A549 (cell line): ENCODE measurements at regions not wholly inside any gene's neighbourhood (a gene's known extent, or its start where the extent isn't known, plus 50 kb on each side); places are given as distances from the start of the nearest gene placed in this dataset.
A peak's percentile ranks its signal among the peaks of the same experiment; 100 is the strongest.

Experiments
- ATAC-seq, 2 experiments: fragments of 200-7000 bp in 1 of 2; fragments of >200 bp in 1 of 2; cut with Nextera tagmentation in 1 of 2; cut with Tn5 transposase in 1 of 2; 3 replicates each; pipeline versions ENCODE4 v1.8.0 to v1.9.1; 2018 to 2020; ENCODE audit warnings: mild to moderate bottlenecking in 1 of 2, moderate library complexity in 1 of 2
- CTCF ChIA-PET: fragments of 300-600 bp; sonication (Branson Sonifier 250); formaldehyde crosslinking; extraction: SDS; loops from one replicate; lab custom pipeline; 2021; ENCODE audit warnings: antibody characterized with exemption, inconsistent platforms; lab: Yijun Ruan, JAX
- POLR2A ChIA-PET: fragments of 350-600 bp; formaldehyde crosslinking; extraction: SDS; loops from one replicate; lab custom pipeline; 2021; ENCODE audit warnings: antibody characterized with exemption, inconsistent platforms; lab: Yijun Ruan, JAX
- DNase-seq, 2 experiments: peaks; one replicate each; pipeline versions ENCODE4 v3.0.0 to v3.0.0-alpha.2; 2011 to 2016; ENCODE audit warnings: low read depth in 1 of 2, low spot score in 1 of 2
- FAIRE-seq: peaks from 2 replicates; lab custom pipeline; 2011; peaks lifted over from hg19 to GRCh38; lab: Jason Lieb, UNC
- H3K27ac ChIP-seq, 2 experiments: fragments of >200 bp; sonication (Bioruptor Twin); formaldehyde crosslinking; 3 replicates each; pipeline ENCODE4 v1.5.1; 2016 to 2017
- H3K4me1 ChIP-seq: fragments of >200 bp; sonication (Bioruptor Twin); formaldehyde crosslinking; 3 replicates; pipeline ENCODE4 v1.6.1; 2016
- H3K4me2 ChIP-seq: fragments of >200 bp; sonication (Bioruptor Twin); formaldehyde crosslinking; 3 replicates; pipeline ENCODE4 v1.6.1; 2016
- H3K4me3 ChIP-seq: fragments of >200 bp; sonication (Bioruptor Twin); formaldehyde crosslinking; 3 replicates; pipeline ENCODE4 v1.5.1; 2016
- H3K9me3 ChIP-seq: fragments of >200 bp; sonication (Bioruptor Twin); formaldehyde crosslinking; 3 replicates; pipeline ENCODE4 v1.6.1; 2016
- ATOH8 ChIP-seq: fragments of 250-450 bp; sonication (Bioruptor Pico); IDR thresholded peaks from 2 replicates; pipeline ENCODE4 v1.5.0; 2020; ENCODE audit warnings: low read depth, mild to moderate bottlenecking, moderate library complexity
- BCL3 ChIP-seq: fragments of >200 bp; sonication (Bioruptor Twin); formaldehyde crosslinking; IDR thresholded peaks from 3 replicates; pipeline ENCODE4 v1.6.1; 2016
- BHLHE40 ChIP-seq: IDR thresholded peaks from 2 replicates; pipeline ENCODE4 v1.6.1; 2012; ENCODE audit warnings: low read depth, low read length, inconsistent platforms
- CHD2 ChIP-seq: fragments of 150-350 bp; IDR thresholded peaks from 2 replicates; pipeline ENCODE4 v1.6.1; 2014; ENCODE audit warnings: low read length; ENCODE audit not compliant: partially characterized antibody
- CHD4 ChIP-seq: fragments of 200-600 bp; sonication (generic); IDR thresholded peaks from 2 replicates; pipeline ENCODE4 v1.6.1; 2016; ENCODE audit warnings: antibody characterized with exemption, mild to moderate bottlenecking, borderline replicate concordance
- ELK1 ChIP-seq: fragments of 150-350 bp; IDR thresholded peaks from 2 replicates; pipeline ENCODE4 v1.6.1; 2014; ENCODE audit warnings: low read depth, mild to moderate bottlenecking, low read length
- EP300 ChIP-seq, 2 experiments: fragments of >200 bp; sonication (Bioruptor Twin); formaldehyde crosslinking; IDR thresholded peaks; 2 replicates in 1 of 2; 3 replicates in 1 of 2; pipeline ENCODE4 v1.6.1; 2016 to 2017
- ESRRA ChIP-seq: fragments of 150-350 bp; IDR thresholded peaks from 2 replicates; pipeline ENCODE4 v1.6.1; 2014; ENCODE audit warnings: mild to moderate bottlenecking, low read length, borderline replicate concordance
- FOXS1 ChIP-seq: fragments of 250-450 bp; sonication (Bioruptor Pico); IDR thresholded peaks from 2 replicates; pipeline ENCODE4 v1.5.0; 2020; ENCODE audit warnings: mild to moderate bottlenecking, moderate library complexity
- HEYL ChIP-seq: fragments of 250-450 bp; sonication (Bioruptor Pico); IDR thresholded peaks from 2 replicates; pipeline ENCODE4 v1.8.0; 2021; ENCODE audit warnings: mild to moderate bottlenecking, moderate library complexity
- HMGXB4 ChIP-seq: fragments of 250-450 bp; sonication (Bioruptor Pico); IDR thresholded peaks from 2 replicates; pipeline ENCODE4 v1.5.0; 2021; ENCODE audit warnings: mild to moderate bottlenecking, moderate library complexity, borderline replicate concordance
- HOXA7 ChIP-seq: fragments of 250-450 bp; sonication (Bioruptor Pico); IDR thresholded peaks from 2 replicates; pipeline ENCODE4 v1.5.0; 2020; ENCODE audit warnings: mild to moderate bottlenecking, moderate library complexity
- HOXB5 ChIP-seq: fragments of 250-450 bp; sonication (Bioruptor Pico); IDR thresholded peaks from 2 replicates; pipeline ENCODE4 v1.5.0; 2020; ENCODE audit warnings: mild to moderate bottlenecking, moderate library complexity
- KDM1A ChIP-seq: fragments of 200-600 bp; sonication (generic); IDR thresholded peaks from 2 replicates; pipeline ENCODE4 v1.6.1; 2016; ENCODE audit warnings: low read depth, mild to moderate bottlenecking
- MAX ChIP-seq: IDR thresholded peaks from 2 replicates; pipeline ENCODE4 v1.6.1; 2012
- NFE2L2 ChIP-seq: fragments of 150-350 bp; conservative IDR thresholded peaks from 2 replicates; pipeline ENCODE4 v1.6.1; 2014; ENCODE audit warnings: low read length
- NPAS2 ChIP-seq: fragments of 250-450 bp; sonication (Bioruptor Pico); IDR thresholded peaks from 2 replicates; pipeline ENCODE4 v1.8.0; 2022; ENCODE audit warnings: mild to moderate bottlenecking, moderate library complexity, borderline replicate concordance
- PBX3 ChIP-seq: IDR thresholded peaks from 2 replicates; pipeline ENCODE4 v1.6.1; 2012
- RCOR1 ChIP-seq: fragments of 150-350 bp; IDR thresholded peaks from 2 replicates; pipeline ENCODE4 v1.6.1; 2014; ENCODE audit warnings: antibody characterized with exemption, low read length, low read depth
- REST ChIP-seq: fragments of 200-600 bp; sonication (generic); IDR thresholded peaks from 2 replicates; pipeline ENCODE4 v1.6.1; 2016; ENCODE audit warnings: antibody characterized with exemption, mild to moderate bottlenecking, moderate library complexity
- SMC3 ChIP-seq: fragments of >200 bp; sonication (Bioruptor Twin); formaldehyde crosslinking; IDR thresholded peaks from 3 replicates; pipeline ENCODE4 v1.6.1; 2018; ENCODE audit warnings: inconsistent platforms
- TP53 ChIP-seq: fragments of 250-450 bp; sonication (Bioruptor Pico); IDR thresholded peaks from 2 replicates; pipeline ENCODE4 v1.5.0; 2021; ENCODE audit warnings: mild to moderate bottlenecking, moderate library complexity
- USF2 ChIP-seq: fragments of 450-650 bp; IDR thresholded peaks from 2 replicates; pipeline ENCODE4 v1.6.1; 2014; ENCODE audit warnings: antibody characterized with exemption
- ZC3H11A ChIP-seq: fragments of 450-650 bp; IDR thresholded peaks from 2 replicates; pipeline ENCODE4 v1.6.1; 2014; ENCODE audit warnings: antibody characterized with exemption, mild to moderate bottlenecking
- ZFP36 ChIP-seq: fragments of 450-650 bp; IDR thresholded peaks from 2 replicates; pipeline ENCODE4 v1.6.1; 2014; ENCODE audit warnings: borderline replicate concordance; ENCODE audit not compliant: partially characterized antibody
- ZSCAN20 ChIP-seq: fragments of 250-450 bp; sonication (Bioruptor Pico); IDR thresholded peaks from 2 replicates; pipeline ENCODE4 v1.8.0; 2022; ENCODE audit warnings: mild to moderate bottlenecking, moderate library complexity
- WGBS: methylation state at CpG from one replicate; pipeline ENCODE4 v1.1.6; 2017; ENCODE audit errors: missing lambda C conversion rate; 5-methylcytosine and 5-hydroxymethylcytosine counted together

GRCh38 chr5:143564417-143564816 lies 160.9 kb upstream of the NR3C1 start:
- Histone ChIP-seq H3K27ac (no peak overlapping the region), H3K9me3 (no peaks in the 10 kb centered on the region), H3K4me3 (no peak overlapping the region), H3K4me1 (peaks cover 32% of the 10 kb centered on the region), H3K4me2 (no peak overlapping the region)
- DNase-seq (no peak), FAIRE-seq (no peak), ATAC-seq (no peak)
- ChIA-PET CTCF (no interaction called here), POLR2A (no interaction called here)
- TF ChIP-seq ZC3H11A (no peak), ZFP36 (no peak), HOXB5 (CRISPR knock-in tag) (no peak), TP53 (CRISPR knock-in tag) (no peak), FOXS1 (CRISPR knock-in tag) (no peak), ZSCAN20 (CRISPR knock-in tag) (no peak), MAX (no peak), KDM1A (no peak), HMGXB4 (CRISPR knock-in tag) (no peak), EP300 (IDR thresholded peaks at IDR 0.05) (no peak), ESRRA (no peak), REST (no peak), SMC3 (no peak), HOXA7 (CRISPR knock-in tag) (no peak), BHLHE40 (no peak), NPAS2 (no peak), PBX3 (no peak), CHD2 (no peak), CHD4 (no peak)

- POLR2A ChIA-PET: no interaction called here
- CTCF ChIA-PET: interaction anchor here (1.0 to 2.0 kb wide), 2 partner anchors 12 to 62 kb away, joined by 3 to 7 read pairs; no protein-coding TSS in a partner anchor
- Histone ChIP-seq H3K4me2 (peak overlapping the region; percentile 10; the same call in 2 of the 3 replicates), H3K4me1 (peaks cover 29% of the 10 kb centered on the region), H3K9me3 (no peaks in the 10 kb centered on the region), H3K27ac (peak overlapping the region; percentile 44 to 76), H3K4me3 (no peak overlapping the region)
- TF ChIP-seq HEYL: peak; percentile 66; the same call in 1 of the 2 replicates
- TF ChIP-seq MAX: peak; percentile 62
- TF ChIP-seq RCOR1: no peak
- TF ChIP-seq ELK1: no peak
- no peak for TF ChIP-seq NFE2L2
- no peak for TF ChIP-seq BCL3
- TF ChIP-seq ESRRA: no peak
- 0 out of 2 replicates have a peak, but pooled peaks have one; percentile 20 for TF ChIP-seq ATOH8 (CRISPR knock-in tag)
- TF ChIP-seq USF2: no peak
- peak; percentile 59; the same call in 1 of the 2 replicates for TF ChIP-seq HOXB5 (CRISPR knock-in tag)
- no peak for FAIRE-seq
- WGBS: 25% methylated on average over 4 of the region's 4 CpGs
- ATAC-seq: peak; percentile 66 to 79; a peak in 5 of 6 replicates
- DNase-seq: peak in 1 of 2 experiments; percentile 78
Observed at GRCh38 chr5:143562935-143563334, 159.4 kb upstream of the NR3C1 start.
